H1 (cell line): ENCODE measurements at regions not wholly inside any gene's neighbourhood (a gene's known extent, or its start where the extent isn't known, plus 50 kb on each side); places are given as distances from the start of the nearest gene placed in this dataset.

Experiments used
- BACH1 ChIP-seq: IDR thresholded peaks from 2 replicates; pipeline ENCODE4 v1.6.1; 2012; ENCODE audit warnings: low read length, improper control_type of control experiment
- CHD7 ChIP-seq: fragments of 300-600 bp; sonication (generic); IDR thresholded peaks from 2 replicates; pipeline ENCODE4 v1.7.1; 2012; ENCODE audit warnings: low read length, moderate library complexity, mild to moderate bottlenecking, inconsistent platforms; ENCODE audit not compliant: insufficient replicate concordance
- EGR1 ChIP-seq: IDR thresholded peaks from 2 replicates; pipeline ENCODE4 v1.6.1; 2011; ENCODE audit warnings: low read depth, low read length, borderline replicate concordance
- GTF2F1 ChIP-seq: IDR thresholded peaks from 2 replicates; pipeline ENCODE4 v1.6.1; 2012; ENCODE audit warnings: low read depth, low read length, improper control_type of control experiment, borderline replicate concordance
- SIX5 ChIP-seq: IDR thresholded peaks from 2 replicates; pipeline ENCODE4 v1.6.1; 2011; ENCODE audit warnings: mild to moderate bottlenecking, low read depth, low read length
- YY1 ChIP-seq: IDR thresholded peaks from 2 replicates; pipeline ENCODE4 v1.6.1; 2011; ENCODE audit warnings: low read depth, mild to moderate bottlenecking, low read length
- TF ChIP-seq, protein P1 (sequence below): IDR thresholded peaks from 2 replicates; pipeline ENCODE4 v1.6.1; 2012; ENCODE audit warnings: low read length, inconsistent platforms

DNA sequence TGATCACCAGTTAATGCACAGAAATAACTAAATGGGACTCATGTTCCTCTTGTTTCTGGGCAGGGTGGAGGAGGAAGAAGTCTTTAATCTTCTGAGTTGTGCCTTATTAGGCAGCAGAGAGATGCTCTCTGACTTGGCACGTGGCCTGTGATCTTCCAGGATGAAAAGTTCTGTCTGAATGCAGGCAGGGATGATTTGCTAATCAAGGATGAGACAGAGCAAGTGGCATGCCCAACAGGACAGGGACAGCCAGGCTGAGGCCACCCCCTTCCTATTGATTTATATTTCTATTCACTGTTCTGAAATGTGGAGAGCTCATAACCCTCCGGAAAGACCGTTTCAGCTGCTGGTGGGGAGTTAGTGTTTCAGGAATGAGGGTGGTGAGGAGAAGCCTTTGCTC is 477.8 kb upstream of the CAMK1G start (continued):
- TF ChIP-seq CHD7 (no peak), SIX5 (no peak), EGR1 (no peak), GTF2F1 (no peak), BACH1 (no peak), YY1 (no peak)
- TF ChIP-seq, protein P1, sequence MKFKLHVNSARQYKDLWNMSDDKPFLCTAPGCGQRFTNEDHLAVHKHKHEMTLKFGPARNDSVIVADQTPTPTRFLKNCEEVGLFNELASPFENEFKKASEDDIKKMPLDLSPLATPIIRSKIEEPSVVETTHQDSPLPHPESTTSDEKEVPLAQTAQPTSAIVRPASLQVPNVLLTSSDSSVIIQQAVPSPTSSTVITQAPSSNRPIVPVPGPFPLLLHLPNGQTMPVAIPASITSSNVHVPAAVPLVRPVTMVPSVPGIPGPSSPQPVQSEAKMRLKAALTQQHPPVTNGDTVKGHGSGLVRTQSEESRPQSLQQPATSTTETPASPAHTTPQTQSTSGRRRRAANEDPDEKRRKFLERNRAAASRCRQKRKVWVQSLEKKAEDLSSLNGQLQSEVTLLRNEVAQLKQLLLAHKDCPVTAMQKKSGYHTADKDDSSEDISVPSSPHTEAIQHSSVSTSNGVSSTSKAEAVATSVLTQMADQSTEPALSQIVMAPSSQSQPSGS: no peak
- TF ChIP-seq, all 59 proteins: peak for 0
